Natural killer cell (primary cell): ENCODE measurements at regions not wholly inside any gene's neighbourhood (a gene's known extent, or its start where the extent isn't known, plus 50 kb on each side); places are given as distances from the start of the nearest gene placed in this dataset.

Source experiments
- ATAC-seq, 3 donors: fragments of 150-1000 bp in 2 of 3; fragments of 200-7000 bp in 1 of 3; cut with Tn5 transposase; 1 replicate in 1 of 3; 2 replicates in 2 of 3; pipeline ENCODE4 v1.10.0; 2021; ENCODE audit warnings: mild to moderate bottlenecking in 2 of 3, moderate library complexity in 2 of 3
- DNase-seq, 2 donors: peaks; one replicate each; pipeline versions ENCODE4 v3.0.0 to v3.0.0-alpha.2; 2013 to 2021; ENCODE audit warnings: mixed read lengths in 1 of 2
- H3K27ac ChIP-seq: one replicate; pipeline ENCODE4 v1.5.1; 2013; ENCODE audit warnings: mild to moderate bottlenecking, low read length
- H3K27me3 ChIP-seq: one replicate; pipeline ENCODE4 v1.6.1; 2013; ENCODE audit warnings: low read length; ENCODE audit not compliant: control insufficient read depth, insufficient read depth
- H3K36me3 ChIP-seq: one replicate; pipeline ENCODE4 v1.6.1; 2013; ENCODE audit warnings: low read length; ENCODE audit not compliant: control insufficient read depth, insufficient read depth
- H3K4me1 ChIP-seq: one replicate; pipeline ENCODE4 v1.6.1; 2013; ENCODE audit warnings: low read length; ENCODE audit not compliant: control insufficient read depth, insufficient read depth
- H3K4me3 ChIP-seq: one replicate; pipeline ENCODE4 v1.5.1; 2013; ENCODE audit warnings: low read length
- H3K9me3 ChIP-seq: one replicate; pipeline ENCODE4 v1.6.1; 2013; ENCODE audit warnings: low read length; ENCODE audit not compliant: control insufficient read depth, insufficient read depth
- H3K27ac Mint-ChIP-seq, 2 donors: one replicate each; pipeline ENCODE4 v1.8.0; 2022; ENCODE audit warnings: mild to moderate bottlenecking in 2 of 2, mixed read lengths in 2 of 2, moderate library complexity in 1 of 2
- H3K27me3 Mint-ChIP-seq, 2 donors: one replicate each; pipeline ENCODE4 v1.8.0; 2022; ENCODE audit warnings: low read depth in 2 of 2, mixed read lengths in 2 of 2
- H3K36me3 Mint-ChIP-seq: one replicate; pipeline ENCODE4 v1.8.0; 2022; ENCODE audit warnings: mixed read lengths
- H3K4me1 Mint-ChIP-seq, 2 donors: one replicate each; pipeline ENCODE4 v1.8.0; 2022; ENCODE audit warnings: mixed read lengths in 2 of 2
- H3K4me3 Mint-ChIP-seq: one replicate; pipeline ENCODE4 v1.8.0; 2022; ENCODE audit warnings: mild to moderate bottlenecking, moderate library complexity, mixed read lengths
- H3K9me3 Mint-ChIP-seq, 2 donors: one replicate each; pipeline ENCODE4 v1.8.0; 2022; ENCODE audit warnings: mixed read lengths in 2 of 2
- WGBS: methylation state at CpG from one replicate; pipeline ENCODE4 v1.1.7; 2013; ENCODE audit warnings: missing lambda C conversion rate; ENCODE audit not compliant: insufficient coverage; 5-methylcytosine and 5-hydroxymethylcytosine counted together
- intact Hi-C: fragments of 100-400 bp; cut with micrococcal nuclease; formaldehyde crosslinking; loops from one replicate; pipeline ENCODE4 v1.14.2; 2022
- TF ChIP-seq, protein P1 (sequence below): fragments of 200-600 bp; IDR thresholded peaks from one replicate; pipeline ENCODE4 v1.8.0; 2022; ENCODE audit warnings: antibody characterized with exemption

DNA sequence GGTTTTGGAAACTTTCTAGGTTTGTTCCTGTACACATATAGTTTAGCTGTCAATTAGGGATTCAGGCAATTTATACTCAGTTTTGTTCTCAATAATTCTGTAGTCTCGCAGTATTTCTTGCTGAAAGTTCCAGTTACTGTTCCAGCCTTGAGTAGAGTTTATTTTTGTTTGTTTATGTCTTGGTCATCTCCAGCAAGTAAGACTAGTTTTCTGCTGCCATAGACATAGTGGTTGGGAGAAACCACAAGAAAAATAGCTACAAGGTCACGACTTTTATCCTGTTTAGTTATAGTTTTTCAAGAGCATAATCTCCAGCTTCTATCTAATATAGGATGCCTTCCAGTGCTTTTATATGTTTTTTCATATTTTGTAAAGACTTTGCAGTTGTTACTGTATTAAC, 99.6 kb upstream of the FOXG1 start:
- H3K4me3 Mint-ChIP-seq: no peak overlapping the region
- ATAC-seq: no peak
- TF ChIP-seq, protein P1, sequence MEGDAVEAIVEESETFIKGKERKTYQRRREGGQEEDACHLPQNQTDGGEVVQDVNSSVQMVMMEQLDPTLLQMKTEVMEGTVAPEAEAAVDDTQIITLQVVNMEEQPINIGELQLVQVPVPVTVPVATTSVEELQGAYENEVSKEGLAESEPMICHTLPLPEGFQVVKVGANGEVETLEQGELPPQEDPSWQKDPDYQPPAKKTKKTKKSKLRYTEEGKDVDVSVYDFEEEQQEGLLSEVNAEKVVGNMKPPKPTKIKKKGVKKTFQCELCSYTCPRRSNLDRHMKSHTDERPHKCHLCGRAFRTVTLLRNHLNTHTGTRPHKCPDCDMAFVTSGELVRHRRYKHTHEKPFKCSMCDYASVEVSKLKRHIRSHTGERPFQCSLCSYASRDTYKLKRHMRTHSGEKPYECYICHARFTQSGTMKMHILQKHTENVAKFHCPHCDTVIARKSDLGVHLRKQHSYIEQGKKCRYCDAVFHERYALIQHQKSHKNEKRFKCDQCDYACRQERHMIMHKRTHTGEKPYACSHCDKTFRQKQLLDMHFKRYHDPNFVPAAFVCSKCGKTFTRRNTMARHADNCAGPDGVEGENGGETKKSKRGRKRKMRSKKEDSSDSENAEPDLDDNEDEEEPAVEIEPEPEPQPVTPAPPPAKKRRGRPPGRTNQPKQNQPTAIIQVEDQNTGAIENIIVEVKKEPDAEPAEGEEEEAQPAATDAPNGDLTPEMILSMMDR: no peak
- H3K9me3 Mint-ChIP-seq: peaks cover 9% of the 10 kb centered on the region in 2 donors
- H3K27me3 Mint-ChIP-seq: no peaks in the 10 kb centered on the region
- Histone ChIP-seq H3K27me3 (no peaks in the 10 kb centered on the region), H3K27ac (no peak overlapping the region), H3K4me3 (no peak overlapping the region), H3K9me3 (no peaks in the 10 kb centered on the region), H3K4me1 (no peaks in the 10 kb centered on the region), H3K36me3 (no peaks in the 10 kb centered on the region)
- no peaks in the 10 kb centered on the region for H3K36me3 Mint-ChIP-seq
- intact Hi-C loops: no loop called here
- H3K27ac Mint-ChIP-seq: no peak overlapping the region
- H3K4me1 Mint-ChIP-seq: no peaks in the 10 kb centered on the region
- DNase-seq: no peak
- 63% methylated on average over 2 of the region's 2 CpGs for WGBS

DNA sequence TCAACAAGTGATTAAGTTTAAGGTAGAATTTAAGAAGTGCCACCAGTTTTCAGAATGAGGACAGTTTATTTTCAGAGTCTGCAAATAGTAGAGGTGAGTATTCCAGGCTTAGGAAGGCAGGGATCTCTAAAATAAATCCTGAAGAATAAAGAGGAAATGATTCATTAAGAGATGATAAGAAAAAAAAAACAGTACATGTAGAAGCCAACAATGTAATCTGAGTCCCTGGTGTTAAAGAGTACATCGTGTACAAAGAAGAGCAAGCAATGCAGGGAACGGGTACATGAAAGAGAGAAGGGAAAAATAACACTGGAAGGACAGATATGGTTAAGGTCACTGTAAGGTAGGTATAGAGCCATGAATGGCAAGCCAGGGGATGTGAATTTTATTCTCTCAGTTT, 95.2 kb upstream of the FOXG1 start:
- H3K4me1 Mint-ChIP-seq: no peaks in the 10 kb centered on the region
- Histone ChIP-seq H3K36me3 (no peaks in the 10 kb centered on the region), H3K4me3 (no peak overlapping the region), H3K27ac (no peak overlapping the region), H3K27me3 (no peaks in the 10 kb centered on the region), H3K4me1 (no peaks in the 10 kb centered on the region), H3K9me3 (no peaks in the 10 kb centered on the region)
- no peak overlapping the region for H3K4me3 Mint-ChIP-seq
- H3K27ac Mint-ChIP-seq: no peak overlapping the region
- intact Hi-C loops: no loop called here
- no peaks in the 10 kb centered on the region for H3K36me3 Mint-ChIP-seq
- H3K9me3 Mint-ChIP-seq: peaks cover 9 to 13% of the 10 kb centered on the region in 2 donors
- ATAC-seq: no peak
- H3K27me3 Mint-ChIP-seq: no peaks in the 10 kb centered on the region
- WGBS: 83% methylated on average over 2 of the region's 2 CpGs
- TF ChIP-seq, protein P1: no peak
- no peak for DNase-seq

DNA sequence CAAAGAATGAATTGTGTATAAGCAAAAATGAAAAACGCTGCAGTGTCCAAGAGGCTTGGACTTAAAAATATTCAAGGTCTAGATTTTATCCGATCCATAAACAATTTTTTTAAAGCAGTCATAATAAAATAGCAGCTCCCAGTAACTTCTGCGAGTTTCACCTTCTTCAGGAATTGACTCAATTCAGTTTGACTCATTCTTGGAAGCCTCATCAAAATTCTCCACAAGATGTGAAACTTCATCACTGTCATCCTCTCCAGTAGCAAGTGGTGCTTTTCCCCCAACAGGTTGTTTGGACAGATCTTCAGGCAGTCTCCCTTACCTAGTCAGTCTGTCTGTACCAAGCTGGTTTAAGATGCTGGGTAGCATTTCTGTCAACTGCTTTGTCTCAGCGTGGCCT, 93.5 kb upstream of the FOXG1 start:
- Mint-ChIP-seq H3K4me3 (no peak overlapping the region), H3K4me1 (no peaks in the 10 kb centered on the region), H3K36me3 (no peaks in the 10 kb centered on the region), H3K9me3 (peaks cover 9 to 15% of the 10 kb centered on the region in 2 donors), H3K27ac (no peak overlapping the region), H3K27me3 (no peaks in the 10 kb centered on the region)
- no peaks in the 10 kb centered on the region for H3K4me1 ChIP-seq
- no peaks in the 10 kb centered on the region for H3K27me3 ChIP-seq
- DNase-seq (no peak), ATAC-seq (no peak)
- no peak overlapping the region for H3K27ac ChIP-seq
- TF ChIP-seq, protein P1: no peak
- intact Hi-C loops: no loop called here
- H3K36me3 ChIP-seq: no peaks in the 10 kb centered on the region
- no peak overlapping the region for H3K4me3 ChIP-seq
- 89% methylated on average over 4 of the region's 4 CpGs for whole genome bisulfite sequencing
- no peaks in the 10 kb centered on the region for H3K9me3 ChIP-seq

DNA sequence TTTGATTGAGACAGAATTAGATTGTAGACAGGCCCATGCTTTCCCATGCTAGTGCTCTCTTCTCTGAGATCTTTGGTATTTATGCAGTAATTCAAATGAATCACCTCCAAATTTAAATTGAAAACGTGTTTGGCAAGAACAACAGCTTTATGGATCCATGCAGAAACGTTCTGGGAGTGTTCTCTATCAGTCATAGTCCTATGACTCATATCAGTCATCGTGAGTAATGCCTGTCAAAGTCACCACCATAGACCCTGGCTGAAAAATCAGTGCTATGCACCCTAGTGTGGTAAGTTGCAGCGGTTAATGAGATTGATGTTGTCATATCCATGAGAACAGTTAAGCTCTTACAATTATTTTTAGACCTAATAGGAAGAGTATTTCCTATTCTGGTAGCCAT, 90.1 kb upstream of the FOXG1 start:
- peaks cover 2 to 13% of the 10 kb centered on the region in 2 donors for H3K9me3 Mint-ChIP-seq
- H3K9me3 ChIP-seq: no peaks in the 10 kb centered on the region
- intact Hi-C loops: no loop called here
- H3K27ac Mint-ChIP-seq: no peak overlapping the region
- no peak overlapping the region for H3K4me3 ChIP-seq
- H3K27ac ChIP-seq: no peak overlapping the region
- ATAC-seq (no peak), DNase-seq (no peak)
- no peaks in the 10 kb centered on the region for H3K4me1 Mint-ChIP-seq
- WGBS: 35% methylated on average over 3 of the region's 4 CpGs
- H3K36me3 Mint-ChIP-seq: no peaks in the 10 kb centered on the region
- no peaks in the 10 kb centered on the region for H3K27me3 ChIP-seq
- TF ChIP-seq, protein P1: no peak
- no peak overlapping the region for H3K4me3 Mint-ChIP-seq
- H3K4me1 ChIP-seq: no peaks in the 10 kb centered on the region
- no peaks in the 10 kb centered on the region for H3K36me3 ChIP-seq
- no peaks in the 10 kb centered on the region for H3K27me3 Mint-ChIP-seq
